ENCODE measurements at regions not wholly inside any gene's neighbourhood (a gene's known extent, or its start where the extent isn't known, plus 50 kb on each side); places are given as distances from the start of the nearest gene placed in this dataset.

- Histone ChIP-seq H3K27me3 (ENCODE audit: control insufficient read depth, insufficient read depth, low read length) (no peaks in the 10 kb centered on the region), H3K4me3 (ENCODE audit: low read depth, low read length) (no peak overlapping the region), H3K36me3 (ENCODE audit: control insufficient read depth, insufficient read depth, low read length) (no peaks in the 10 kb centered on the region)
- no peak for DNase-seq (ENCODE audit: low read depth)
- TF ChIP-seq CTCF (IDR thresholded peaks at IDR 0.05; ENCODE audit: insufficient read depth, low read length, poor library complexity, severe bottlenecking): no peak
These were observed 153.2 kb downstream of the C12orf75 start for GRCh38 chr12:105483691-105484090.

GRCh38 chr12:105485321-105485910 is 154.9 kb downstream of the C12orf75 start:
- Histone ChIP-seq H3K36me3 (ENCODE audit: control insufficient read depth, insufficient read depth, low read length) (no peaks in the 10 kb centered on the region), H3K4me3 (ENCODE audit: low read depth, low read length) (no peak overlapping the region), H3K27me3 (ENCODE audit: control insufficient read depth, insufficient read depth, low read length) (no peaks in the 10 kb centered on the region)
- peak; percentile 57 for DNase-seq (ENCODE audit: low read depth)
- TF ChIP-seq CTCF (IDR thresholded peaks at IDR 0.05; ENCODE audit: insufficient read depth, low read length, poor library complexity, severe bottlenecking): no peak

GRCh38 chr12:105485921-105486320 is 155.4 kb downstream of the C12orf75 start:
- no peaks in the 10 kb centered on the region for H3K36me3 ChIP-seq (ENCODE audit: control insufficient read depth, insufficient read depth, low read length)
- TF ChIP-seq CTCF (IDR thresholded peaks at IDR 0.05; ENCODE audit: insufficient read depth, low read length, poor library complexity, severe bottlenecking): no peak
- no peak for DNase-seq (ENCODE audit: low read depth)
- H3K27me3 ChIP-seq (ENCODE audit: control insufficient read depth, insufficient read depth, low read length): no peaks in the 10 kb centered on the region
- H3K4me3 ChIP-seq (ENCODE audit: low read depth, low read length): no peak overlapping the region

GRCh38 chr12:105487963-105488362 is 157.5 kb downstream of the C12orf75 start:
- DNase-seq (ENCODE audit: low read depth): no peak
- Histone ChIP-seq H3K36me3 (ENCODE audit: control insufficient read depth, insufficient read depth, low read length) (no peaks in the 10 kb centered on the region), H3K4me3 (ENCODE audit: low read depth, low read length) (no peak overlapping the region), H3K27me3 (ENCODE audit: control insufficient read depth, insufficient read depth, low read length) (no peaks in the 10 kb centered on the region)
- no peak for TF ChIP-seq CTCF (IDR thresholded peaks at IDR 0.05; ENCODE audit: insufficient read depth, low read length, poor library complexity, severe bottlenecking)

- TF ChIP-seq CTCF (IDR thresholded peaks at IDR 0.05; ENCODE audit: insufficient read depth, low read length, poor library complexity, severe bottlenecking): no peak
- peak; percentile 39 for DNase-seq (ENCODE audit: low read depth)
These were observed 162.4 kb downstream of the C12orf75 start for GRCh38 chr12:105492591-105493545.

More at GRCh38 chr12:105492591-105493545, 162.4 kb downstream of the C12orf75 start:
- no peak overlapping the region for H3K4me3 ChIP-seq (ENCODE audit: low read depth, low read length)
- no peaks in the 10 kb centered on the region for H3K36me3 ChIP-seq (ENCODE audit: control insufficient read depth, insufficient read depth, low read length)
- H3K27me3 ChIP-seq (ENCODE audit: control insufficient read depth, insufficient read depth, low read length): no peaks in the 10 kb centered on the region

Data from kidney epithelial cell (primary cell).